GM12874 (cell line): ENCODE measurements at regions not wholly inside any gene's neighbourhood (a gene's known extent, or its start where the extent isn't known, plus 50 kb on each side); places are given as distances from the start of the nearest gene placed in this dataset.

Experiments
- TF ChIP-seq, protein P1 (sequence below): IDR thresholded peaks from 2 replicates; pipeline ENCODE4 v1.5.1; 2011; ENCODE audit warnings: low read depth, mild to moderate bottlenecking, control low read depth, low read length, moderate library complexity; ENCODE audit not compliant: insufficient read depth

DNA sequence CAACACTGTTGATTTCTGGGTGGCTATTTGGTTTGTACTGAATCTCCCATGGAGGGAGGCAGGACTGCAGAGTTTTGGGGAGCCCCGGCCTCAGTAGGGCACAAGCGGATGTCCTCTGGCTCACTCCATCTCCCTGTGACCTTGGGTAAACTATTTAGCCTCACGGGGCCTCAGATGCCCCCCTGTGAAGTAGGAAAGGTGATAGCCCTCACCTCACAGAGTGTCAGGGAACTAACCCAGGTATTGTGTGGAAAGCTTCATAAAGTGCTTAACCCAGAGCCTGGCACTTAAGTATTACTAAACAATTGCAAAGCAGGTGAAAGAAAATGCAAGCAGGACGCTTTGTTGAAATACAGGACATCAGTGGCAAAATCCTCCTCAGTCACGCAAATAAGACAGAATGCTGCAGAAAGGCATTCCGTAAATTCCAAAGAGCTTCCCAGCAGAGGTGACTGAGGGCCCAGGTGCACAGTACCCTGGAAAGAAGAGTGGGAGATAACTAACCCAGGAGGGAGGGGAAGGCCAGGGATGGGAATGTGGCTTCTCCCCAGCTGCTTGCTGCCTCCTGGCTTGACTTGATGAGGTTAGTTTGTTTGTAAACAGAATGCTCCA is 436.3 kb downstream of the PRDM2 start:
- TF ChIP-seq, protein P1, sequence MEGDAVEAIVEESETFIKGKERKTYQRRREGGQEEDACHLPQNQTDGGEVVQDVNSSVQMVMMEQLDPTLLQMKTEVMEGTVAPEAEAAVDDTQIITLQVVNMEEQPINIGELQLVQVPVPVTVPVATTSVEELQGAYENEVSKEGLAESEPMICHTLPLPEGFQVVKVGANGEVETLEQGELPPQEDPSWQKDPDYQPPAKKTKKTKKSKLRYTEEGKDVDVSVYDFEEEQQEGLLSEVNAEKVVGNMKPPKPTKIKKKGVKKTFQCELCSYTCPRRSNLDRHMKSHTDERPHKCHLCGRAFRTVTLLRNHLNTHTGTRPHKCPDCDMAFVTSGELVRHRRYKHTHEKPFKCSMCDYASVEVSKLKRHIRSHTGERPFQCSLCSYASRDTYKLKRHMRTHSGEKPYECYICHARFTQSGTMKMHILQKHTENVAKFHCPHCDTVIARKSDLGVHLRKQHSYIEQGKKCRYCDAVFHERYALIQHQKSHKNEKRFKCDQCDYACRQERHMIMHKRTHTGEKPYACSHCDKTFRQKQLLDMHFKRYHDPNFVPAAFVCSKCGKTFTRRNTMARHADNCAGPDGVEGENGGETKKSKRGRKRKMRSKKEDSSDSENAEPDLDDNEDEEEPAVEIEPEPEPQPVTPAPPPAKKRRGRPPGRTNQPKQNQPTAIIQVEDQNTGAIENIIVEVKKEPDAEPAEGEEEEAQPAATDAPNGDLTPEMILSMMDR: no peak

DNA sequence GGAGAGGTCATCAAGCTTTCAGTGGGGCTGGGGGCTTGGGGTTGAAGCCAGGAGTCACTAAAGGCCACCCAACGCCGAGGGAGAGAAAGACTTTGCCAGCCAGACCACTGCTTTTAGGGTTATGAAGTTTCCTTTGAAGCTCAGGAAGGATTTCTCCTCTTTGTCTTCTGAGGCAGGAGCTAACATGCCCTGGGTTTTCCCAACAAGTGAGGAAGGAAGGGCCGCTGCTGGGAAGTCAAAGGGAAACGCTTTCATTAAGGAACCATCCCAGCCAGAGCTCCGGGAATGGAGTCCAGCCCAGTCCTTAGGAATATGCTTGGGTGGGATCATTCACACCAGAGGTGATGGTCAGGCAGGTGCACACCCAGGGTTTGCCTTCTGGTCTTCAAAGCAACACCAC is 436.9 kb downstream of the PRDM2 start:
- TF ChIP-seq, protein P1: no peak

DNA sequence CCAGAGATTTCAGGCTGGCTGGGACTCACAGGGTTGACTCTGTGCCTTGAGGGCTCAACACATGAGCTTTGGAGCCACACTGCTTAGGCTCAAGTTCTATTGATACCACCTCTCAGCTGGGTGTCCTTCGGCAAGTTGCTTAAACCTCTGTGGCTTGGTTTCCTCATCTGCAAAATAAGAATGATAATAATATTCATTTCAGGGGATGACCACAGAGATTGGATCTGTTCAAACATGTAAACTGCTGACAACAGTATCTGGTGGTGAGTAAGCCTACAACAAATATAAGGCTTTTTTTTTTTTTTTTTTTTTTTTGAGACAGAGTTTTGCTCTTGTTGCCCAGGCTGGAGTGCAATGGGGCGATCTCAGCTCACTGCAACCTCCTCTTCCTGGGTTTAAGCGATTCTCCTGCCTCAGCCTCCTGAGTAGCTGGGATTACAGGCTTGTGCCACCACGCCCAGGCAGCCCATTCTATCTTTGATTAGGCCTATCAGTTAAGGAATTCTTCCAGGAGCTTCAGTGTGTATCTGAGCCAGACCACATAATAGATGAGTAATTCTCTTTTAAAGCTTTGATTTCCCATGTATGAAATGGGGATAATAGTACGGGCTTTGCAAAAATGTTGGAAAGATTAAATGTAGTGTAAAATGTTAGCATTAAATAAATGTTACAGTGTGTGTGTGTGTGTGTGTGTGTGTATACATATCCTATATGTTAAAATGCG is 437.6 kb downstream of the PRDM2 start:
- TF ChIP-seq, protein P1: no peak

DNA sequence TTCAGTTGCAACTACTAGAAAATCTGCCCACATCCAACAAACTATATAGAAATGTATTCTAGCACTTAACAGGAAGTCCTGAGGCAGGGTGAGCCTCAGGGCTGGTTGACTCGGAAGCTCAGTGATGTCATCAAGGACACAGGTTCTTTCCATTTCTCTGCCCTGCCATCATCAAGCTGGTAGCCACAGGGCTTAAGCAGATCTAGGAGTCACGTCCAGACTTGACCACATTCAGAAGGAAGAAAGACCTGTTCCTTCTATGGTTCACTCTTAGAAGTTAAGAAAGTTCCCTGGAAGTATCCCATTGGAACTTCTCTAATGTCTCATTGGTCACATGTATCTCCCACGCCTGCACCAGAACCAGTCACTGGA is 438.1 kb downstream of the PRDM2 start:
- TF ChIP-seq, protein P1: no peak

DNA sequence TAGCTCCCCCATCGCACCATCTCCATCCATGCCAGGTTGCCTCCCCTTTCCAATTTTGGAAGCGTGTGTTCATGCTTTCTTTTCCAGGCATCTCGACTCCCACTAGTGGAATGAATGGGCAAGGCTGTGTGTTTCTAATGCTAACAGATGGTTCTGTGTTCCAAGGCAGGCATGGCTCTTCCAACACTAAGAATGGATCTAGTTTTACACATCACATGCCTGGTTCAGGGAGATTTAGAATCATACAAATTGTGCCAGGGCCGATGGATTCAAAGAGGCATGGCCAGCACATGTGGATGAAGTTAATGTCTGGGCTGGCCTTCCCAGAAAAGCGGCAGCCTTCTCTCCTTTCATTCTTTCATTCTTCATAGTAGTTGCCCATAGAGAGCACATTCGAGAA is 438.7 kb downstream of the PRDM2 start:
- TF ChIP-seq, protein P1: no peak

DNA sequence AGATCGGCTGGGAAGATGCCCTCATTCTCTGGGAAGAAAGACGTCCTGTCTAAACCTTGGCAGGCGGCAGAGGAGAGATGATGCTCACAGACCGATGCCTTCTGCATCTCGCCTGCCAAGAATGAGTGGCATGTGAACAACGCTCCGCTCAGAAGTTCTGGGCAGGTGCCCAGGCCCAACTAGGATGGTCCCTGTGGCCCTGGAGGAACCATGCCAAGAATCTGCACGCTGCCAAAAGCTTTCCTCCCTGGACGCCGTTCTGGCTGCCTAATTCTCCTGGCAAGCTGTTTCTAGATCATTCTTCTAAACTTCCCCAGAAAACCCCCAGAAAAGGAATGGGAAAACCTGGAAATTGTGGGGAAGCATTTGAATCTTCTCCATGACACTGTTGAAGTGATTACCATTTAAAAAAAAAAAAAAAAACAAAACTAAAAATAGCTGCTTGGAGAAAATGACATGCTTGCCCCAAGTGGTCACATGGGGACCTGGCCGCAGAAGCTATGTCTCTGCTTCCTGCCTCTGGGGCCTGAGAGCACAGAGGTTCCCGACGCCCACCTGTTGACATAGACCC is 440.9 kb downstream of the PRDM2 start:
- TF ChIP-seq, protein P1: no peak

DNA sequence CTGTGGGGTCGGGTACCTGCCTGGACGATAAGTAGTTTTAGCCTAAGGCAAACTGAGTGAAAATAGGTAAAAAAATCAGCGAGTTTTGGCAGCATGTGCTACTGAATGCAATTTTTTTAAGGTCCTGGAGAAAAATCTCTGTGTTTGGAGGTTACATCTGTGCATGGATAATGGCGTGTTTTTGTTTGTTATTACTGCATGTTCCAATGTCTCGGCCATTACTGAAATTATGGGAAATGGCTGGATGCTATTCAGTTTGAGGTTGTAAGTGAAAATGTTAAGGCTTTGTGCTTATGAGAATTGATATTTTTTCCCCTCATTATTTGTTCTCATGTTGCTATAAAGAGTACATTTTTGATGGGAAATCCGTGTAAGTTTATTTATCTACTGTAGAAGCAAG is 441.7 kb downstream of the PRDM2 start:
- TF ChIP-seq, protein P1: no peak
